Gastrocnemius medialis (tissue), 4 donors: ENCODE measurements at regions not wholly inside any gene's neighbourhood (a gene's known extent, or its start where the extent isn't known, plus 50 kb on each side); places are given as distances from the start of the nearest gene placed in this dataset.
A peak's percentile ranks its signal among the peaks of the same experiment; 100 is the strongest.
"Not testable (repeated sequence)": the region's sequence is repeated elsewhere in the genome, so short reads cannot be mapped to it uniquely, and the experiment has no call there.

ENCODE experiments used
- ATAC-seq, 2 donors: fragments of 150-250 bp; one replicate each; pipeline ENCODE4 v1.9.1; 2016
- DNase-seq, 2 donors: peaks; one replicate each; pipeline ENCODE4 v3.0.0-alpha.2; 2019
- H3K27ac ChIP-seq, 4 donors: fragments of 200-600 bp; sonication (generic); 1 replicate in 1 of 4; 2 replicates in 3 of 4; pipeline ENCODE4 v1.5.1; 2016 to 2018; ENCODE audit warnings: mild to moderate bottlenecking in 2 of 4, moderate library complexity in 1 of 4
- H3K27me3 ChIP-seq, 3 donors: fragments of 200-600 bp; sonication (generic) in 2 of 3; 1 replicate in 1 of 3; 2 replicates in 2 of 3; pipeline versions ENCODE4 v1.5.1 to v1.6.0; 2016 to 2019; ENCODE audit warnings: mild to moderate bottlenecking in 1 of 3, moderate library complexity in 1 of 3
- H3K36me3 ChIP-seq, 2 donors: fragments of 200-600 bp; sonication (generic) in 1 of 2; one replicate each; pipeline ENCODE4 v1.5.1; 2017 to 2018
- H3K4me1 ChIP-seq, 2 donors: fragments of 200-600 bp; sonication (generic) in 1 of 2; one replicate each; pipeline ENCODE4 v1.5.1; 2016 to 2017; ENCODE audit warnings: mild to moderate bottlenecking in 2 of 2
- H3K4me3 ChIP-seq, 4 donors: fragments of 200-600 bp; sonication (generic) in 3 of 4; 1 replicate in 1 of 4; 2 replicates in 3 of 4; pipeline ENCODE4 v1.5.1; 2016 to 2019; ENCODE audit warnings: mild to moderate bottlenecking in 2 of 4
- H3K9me3 ChIP-seq, 3 donors: fragments of 200-600 bp; sonication (generic) in 2 of 3; 1 replicate in 1 of 3; 2 replicates in 2 of 3; pipeline ENCODE4 v1.5.1; 2016 to 2019
- CTCF ChIP-seq, 5 experiments: fragments of 450-650 bp in 3 of 5; fragments of 200-600 bp in 2 of 5; sonication (generic) in 2 of 5; IDR thresholded peaks in 4 of 5; conservative IDR thresholded peaks in 1 of 5; 1 replicate in 4 of 5; 2 replicates in 1 of 5; pipeline ENCODE4 v1.5.1; 2016 to 2019; ENCODE audit warnings: antibody characterized with exemption in 5 of 5, mild to moderate bottlenecking in 3 of 5, moderate library complexity in 3 of 5
- POLR2A ChIP-seq, 2 donors: fragments of 450-650 bp; IDR thresholded peaks; one replicate each; pipeline ENCODE4 v1.6.1; 2017; ENCODE audit warnings: antibody characterized with exemption in 2 of 2, mild to moderate bottlenecking in 2 of 2, moderate library complexity in 2 of 2
- in situ Hi-C, 4 donors: fragments of 200-750 bp; cut with MboI; loops; one replicate each; pipeline versions ENCODE4 v1.15.0 to v1.8.0; 2017; ENCODE audit warnings: low sequenced_read_pairs in 4 of 4
- intact Hi-C: fragments of 100-400 bp; cut with DNase I; formaldehyde crosslinking; loops from one replicate; pipeline ENCODE4 v1.15.1; 2023; ENCODE audit warnings: low total_unique reads

GRCh38 chr22:25407859-25408229 lies 156.6 kb upstream of the GRK3 start:
- no peak for ATAC-seq
- Histone ChIP-seq H3K27ac (no peak overlapping the region), H3K9me3 (no peaks in the 10 kb centered on the region), H3K4me3 (no peak overlapping the region), H3K36me3 (no peaks in the 10 kb centered on the region), H3K27me3 (no peaks in the 10 kb centered on the region), H3K4me1 (peaks cover 12 to 14% of the 10 kb centered on the region in 2 donors)
- TF ChIP-seq CTCF (IDR thresholded peaks at IDR 0.05 in 4 of 5, conservative IDR thresholded peaks at IDR 0.05 in 1 of 5) (no peak), POLR2A (IDR thresholded peaks at IDR 0.05) (no peak)
- no peak for DNase-seq
- intact Hi-C loops, result no loop called here
- in situ Hi-C loops, result no loop called here

- H3K4me1 ChIP-seq, result peaks cover 0 to 5% of the 10 kb centered on the region in 2 donors
- ATAC-seq, result peak; percentile 58 to 69
- in situ Hi-C loops, result no loop called here
- H3K27me3 ChIP-seq, result no peaks in the 10 kb centered on the region
- intact Hi-C loops, result no loop called here
- no peaks in the 10 kb centered on the region for H3K36me3 ChIP-seq
- no peak overlapping the region for H3K4me3 ChIP-seq
- TF ChIP-seq CTCF (IDR thresholded peaks at IDR 0.05 in 4 of 5, conservative IDR thresholded peaks at IDR 0.05 in 1 of 5) (no peak), POLR2A (IDR thresholded peaks at IDR 0.05) (no peak)
- no peaks in the 10 kb centered on the region for H3K9me3 ChIP-seq
- H3K27ac ChIP-seq, result no peak overlapping the region
- DNase-seq, result peak; percentile 31 to 62
These were observed 155.2 kb upstream of the GRK3 start for GRCh38 chr22:25409240-25409639.

GRCh38 chr22:25410849-25411248 lies 153.6 kb upstream of the GRK3 start:
- intact Hi-C loops (no loop called here), in situ Hi-C loops (no loop called here)
- H3K36me3 ChIP-seq, result no peaks in the 10 kb centered on the region
- TF ChIP-seq CTCF (IDR thresholded peaks at IDR 0.05 in 4 of 5, conservative IDR thresholded peaks at IDR 0.05 in 1 of 5), result no peak
- no peak for TF ChIP-seq POLR2A (IDR thresholded peaks at IDR 0.05)
- no peak for DNase-seq
- H3K9me3 ChIP-seq, result no peaks in the 10 kb centered on the region
- peaks cover 0 to 1% of the 10 kb centered on the region in 2 donors for H3K4me1 ChIP-seq
- H3K27ac ChIP-seq, result no peak overlapping the region
- ATAC-seq, result no peak
- H3K27me3 ChIP-seq, result no peaks in the 10 kb centered on the region
- H3K4me3 ChIP-seq, result no peak overlapping the region

- no peak for TF ChIP-seq CTCF (IDR thresholded peaks at IDR 0.05 in 4 of 5, conservative IDR thresholded peaks at IDR 0.05 in 1 of 5)
- TF ChIP-seq POLR2A (IDR thresholded peaks at IDR 0.05), result no peak
- Histone ChIP-seq H3K36me3 (no peaks in the 10 kb centered on the region), H3K4me3 (no peak overlapping the region), H3K27ac (no peak overlapping the region), H3K27me3 (no peaks in the 10 kb centered on the region), H3K4me1 (no peaks in the 10 kb centered on the region), H3K9me3 (no peaks in the 10 kb centered on the region)
- in situ Hi-C loops (no loop called here), intact Hi-C loops (no loop called here)
- ATAC-seq, result peak in 1 of 2 donors; percentile 39
- DNase-seq, result no peak
These were observed 150.9 kb upstream of the GRK3 start for GRCh38 chr22:25413620-25414019.

GRCh38 chr22:25415731-25416130 lies 148.7 kb upstream of the GRK3 start:
- H3K27me3 ChIP-seq, result peaks cover 10 to 15% (median 14%) of the 10 kb centered on the region in 3 donors
- DNase-seq, H3K4me3 ChIP-seq, ATAC-seq, H3K27ac ChIP-seq, in situ Hi-C loops, intact Hi-C loops, H3K36me3 ChIP-seq, H3K4me1 ChIP-seq, H3K9me3 ChIP-seq: not testable (repeated sequence)

GRCh38 chr22:25417826-25418225 lies 146.6 kb upstream of the GRK3 start:
- DNase-seq, H3K27ac ChIP-seq, intact Hi-C loops, H3K36me3 ChIP-seq, H3K4me3 ChIP-seq, in situ Hi-C loops, H3K9me3 ChIP-seq, H3K4me1 ChIP-seq, ATAC-seq: not testable (repeated sequence)
- peaks cover 29 to 35% (median 35%) of the 10 kb centered on the region in 3 donors for H3K27me3 ChIP-seq
